Activated naive CD4-positive, alpha-beta T cell treated with anti-CD3 and anti-CD28 coated beads for 36 hours (primary cell): ENCODE measurements at regions not wholly inside any gene's neighbourhood (a gene's known extent, or its start where the extent isn't known, plus 50 kb on each side); places are given as distances from the start of the nearest gene placed in this dataset.

ENCODE experiments used
- CTCF ChIA-PET: fragments of 350-600 bp; sonication (Branson Sonifier 250); formaldehyde crosslinking; loops from one replicate; lab custom pipeline; 2021; ENCODE audit warnings: antibody characterized with exemption; lab: Charles Lee
- DNase-seq: peaks from one replicate; pipeline ENCODE4 v3.0.0-alpha.2; 2020
- H3K27ac Mint-ChIP-seq: one replicate; pipeline ENCODE4 v1.8.0; 2021; ENCODE audit warnings: mild to moderate bottlenecking, mixed read lengths
- H3K27me3 Mint-ChIP-seq: one replicate; pipeline ENCODE4 v1.8.0; 2021; ENCODE audit warnings: low read depth, mixed read lengths
- H3K36me3 Mint-ChIP-seq: one replicate; pipeline ENCODE4 v1.8.0; 2021; ENCODE audit warnings: low read depth, mixed read lengths
- H3K4me1 Mint-ChIP-seq: one replicate; pipeline ENCODE4 v1.8.0; 2021; ENCODE audit warnings: low read depth, mixed read lengths
- H3K4me3 Mint-ChIP-seq: one replicate; pipeline ENCODE4 v1.8.0; 2021; ENCODE audit warnings: mild to moderate bottlenecking, moderate library complexity, mixed read lengths
- H3K9me3 Mint-ChIP-seq: one replicate; pipeline ENCODE4 v1.8.0; 2021; ENCODE audit warnings: mixed read lengths
- intact Hi-C: fragments of 100-400 bp; cut with micrococcal nuclease; formaldehyde crosslinking; loops from one replicate; pipeline ENCODE4 v1.15.1; 2023

- CTCF ChIA-PET, result no interaction called here
- H3K27me3 Mint-ChIP-seq, result no peaks in the 10 kb centered on the region
Measured at GRCh38 chr2:207216457-207216856, 50.7 kb upstream of the KLF7 start.

GRCh38 chr2:207217442-207217841 lies 51.7 kb upstream of the KLF7 start:
- Mint-ChIP-seq H3K4me1 (peaks cover 4% of the 10 kb centered on the region), H3K9me3 (no peaks in the 10 kb centered on the region), H3K4me3 (no peak overlapping the region), H3K36me3 (no peaks in the 10 kb centered on the region), H3K27ac (no peak overlapping the region), H3K27me3 (no peaks in the 10 kb centered on the region)
- CTCF ChIA-PET, result no interaction called here
- DNase-seq, result no peak
- intact Hi-C loops, result no loop called here

More at GRCh38 chr2:207216457-207216856, 50.7 kb upstream of the KLF7 start:
- H3K9me3 Mint-ChIP-seq, result no peaks in the 10 kb centered on the region
- intact Hi-C loops, result no loop called here
- H3K27ac Mint-ChIP-seq, result no peak overlapping the region
- H3K4me3 Mint-ChIP-seq, result no peak overlapping the region
- no peaks in the 10 kb centered on the region for H3K4me1 Mint-ChIP-seq
- DNase-seq, result no peak
- H3K36me3 Mint-ChIP-seq, result no peaks in the 10 kb centered on the region

- Mint-ChIP-seq H3K9me3 (no peaks in the 10 kb centered on the region), H3K4me3 (no peak overlapping the region), H3K4me1 (peaks cover 17% of the 10 kb centered on the region), H3K36me3 (no peaks in the 10 kb centered on the region), H3K27me3 (no peaks in the 10 kb centered on the region), H3K27ac (no peak overlapping the region)
- CTCF ChIA-PET, result interaction anchor here (0.7 to 1.2 kb wide), 2 partner anchors 14 to 15 kb away, joined by 3 read pairs; no protein-coding TSS in a partner anchor
- intact Hi-C loops, result no loop called here
- DNase-seq, result no peak
Measured at GRCh38 chr2:207219081-207219630, 53.4 kb upstream of the KLF7 start.

- no peaks in the 10 kb centered on the region for H3K27me3 Mint-ChIP-seq
- intact Hi-C loops, result no loop called here
- DNase-seq, result no peak
- H3K4me1 Mint-ChIP-seq, result peaks cover 24% of the 10 kb centered on the region
- H3K27ac Mint-ChIP-seq, result no peak overlapping the region
- H3K9me3 Mint-ChIP-seq, result no peaks in the 10 kb centered on the region
- CTCF ChIA-PET, result interaction anchor here (1.2 kb wide), 1 partner anchor 15 kb away, joined by 3 read pairs; no protein-coding TSS in a partner anchor
- H3K36me3 Mint-ChIP-seq, result no peaks in the 10 kb centered on the region
- H3K4me3 Mint-ChIP-seq, result no peak overlapping the region
Measured at GRCh38 chr2:207219676-207220501, 54.1 kb upstream of the KLF7 start.

- H3K27ac Mint-ChIP-seq, result no peak overlapping the region
- no peaks in the 10 kb centered on the region for H3K27me3 Mint-ChIP-seq
- no peak for DNase-seq
- peaks cover 41% of the 10 kb centered on the region for H3K4me1 Mint-ChIP-seq
- CTCF ChIA-PET, result no interaction called here
- intact Hi-C loops, result loop anchor here (2.0 kb wide), 1 partner anchor 47 kb away; no protein-coding TSS in a partner anchor
- no peak overlapping the region for H3K4me3 Mint-ChIP-seq
- H3K36me3 Mint-ChIP-seq, result no peaks in the 10 kb centered on the region
- H3K9me3 Mint-ChIP-seq, result no peaks in the 10 kb centered on the region
Measured at GRCh38 chr2:207221731-207222130, 56.0 kb upstream of the KLF7 start.

- intact Hi-C loops, result loop anchor here (1.0 to 2.0 kb wide), 5 partner anchors 8 to 250 kb away; no protein-coding TSS in a partner anchor
- Mint-ChIP-seq H3K9me3 (no peaks in the 10 kb centered on the region), H3K4me1 (peaks cover 43% of the 10 kb centered on the region), H3K36me3 (no peaks in the 10 kb centered on the region), H3K27ac (peak overlapping the region; percentile 32), H3K4me3 (no peak overlapping the region), H3K27me3 (no peaks in the 10 kb centered on the region)
- CTCF ChIA-PET, result interaction anchor here (0.6 to 1.6 kb wide), 3 partner anchors 9 to 249 kb away, joined by 3 to 5 read pairs (median 3); no protein-coding TSS in a partner anchor
- DNase-seq, result peak; percentile 50
Measured at GRCh38 chr2:207223051-207223450, 57.3 kb upstream of the KLF7 start.

GRCh38 chr2:207224381-207224780 lies 58.6 kb upstream of the KLF7 start:
- H3K4me1 Mint-ChIP-seq, result peaks cover 45% of the 10 kb centered on the region
- intact Hi-C loops, result loop anchor here (1.0 to 2.0 kb wide), 3 partner anchors 40 to 178 kb away; no protein-coding TSS in a partner anchor
- CTCF ChIA-PET, result interaction anchor here (0.8 kb wide), 1 partner anchor 151 kb away, joined by 3 read pairs; no protein-coding TSS in a partner anchor
- no peaks in the 10 kb centered on the region for H3K36me3 Mint-ChIP-seq
- H3K27me3 Mint-ChIP-seq, result no peaks in the 10 kb centered on the region
- H3K4me3 Mint-ChIP-seq, result peak overlapping the region; percentile 20
- peak overlapping the region; percentile 93 for H3K27ac Mint-ChIP-seq
- DNase-seq, result no peak
- no peaks in the 10 kb centered on the region for H3K9me3 Mint-ChIP-seq

GRCh38 chr2:207224791-207225482 lies 59.2 kb upstream of the KLF7 start:
- peak; percentile 83 for DNase-seq
- Mint-ChIP-seq H3K4me3 (peak overlapping the region; percentile 62), H3K4me1 (peaks cover 47% of the 10 kb centered on the region), H3K36me3 (no peaks in the 10 kb centered on the region), H3K27ac (peak overlapping the region; percentile 93), H3K27me3 (no peaks in the 10 kb centered on the region), H3K9me3 (no peaks in the 10 kb centered on the region)
- intact Hi-C loops, result loop anchor here (1.0 to 2.0 kb wide), 6 partner anchors 15 to 179 kb away; no protein-coding TSS in a partner anchor
- CTCF ChIA-PET, result interaction anchor here (0.5 to 0.8 kb wide), 2 partner anchors 10 to 151 kb away, joined by 3 read pairs; no protein-coding TSS in a partner anchor

GRCh38 chr2:207225773-207226172 lies 60.0 kb upstream of the KLF7 start:
- DNase-seq, result no peak
- H3K4me3 Mint-ChIP-seq, result no peak overlapping the region
- peak overlapping the region; percentile 93 for H3K27ac Mint-ChIP-seq
- H3K9me3 Mint-ChIP-seq, result no peaks in the 10 kb centered on the region
- H3K27me3 Mint-ChIP-seq, result no peaks in the 10 kb centered on the region
- H3K36me3 Mint-ChIP-seq, result no peaks in the 10 kb centered on the region
- peaks cover 56% of the 10 kb centered on the region for H3K4me1 Mint-ChIP-seq
- intact Hi-C loops, result loop anchor here (1.0 to 2.0 kb wide), 5 partner anchors 15 to 151 kb away; no protein-coding TSS in a partner anchor
- CTCF ChIA-PET, result interaction anchor here (0.7 to 1.5 kb wide), 3 partner anchors 10 to 109 kb away, joined by 3 to 4 read pairs (median 4); no protein-coding TSS in a partner anchor

- H3K36me3 Mint-ChIP-seq, result no peaks in the 10 kb centered on the region
- no peaks in the 10 kb centered on the region for H3K27me3 Mint-ChIP-seq
- no peak overlapping the region for H3K4me3 Mint-ChIP-seq
- CTCF ChIA-PET, result interaction anchor here (0.7 to 1.5 kb wide), 3 partner anchors 9 to 108 kb away, joined by 3 to 4 read pairs (median 4); no protein-coding TSS in a partner anchor
- intact Hi-C loops, result no loop called here
- H3K27ac Mint-ChIP-seq, result no peak overlapping the region
- no peaks in the 10 kb centered on the region for H3K9me3 Mint-ChIP-seq
- peaks cover 60% of the 10 kb centered on the region for H3K4me1 Mint-ChIP-seq
- DNase-seq, result no peak
Measured at GRCh38 chr2:207226243-207226642, 60.5 kb upstream of the KLF7 start.

GRCh38 chr2:207226671-207227061 lies 60.9 kb upstream of the KLF7 start:
- H3K4me1 Mint-ChIP-seq, result peaks cover 65% of the 10 kb centered on the region
- H3K27me3 Mint-ChIP-seq, result no peaks in the 10 kb centered on the region
- intact Hi-C loops, result no loop called here
- no peak overlapping the region for H3K27ac Mint-ChIP-seq
- CTCF ChIA-PET, result interaction anchor here (1.5 kb wide), 1 partner anchor 9 kb away, joined by 4 read pairs; no protein-coding TSS in a partner anchor
- no peaks in the 10 kb centered on the region for H3K9me3 Mint-ChIP-seq
- H3K36me3 Mint-ChIP-seq, result no peaks in the 10 kb centered on the region
- DNase-seq, result no peak
- H3K4me3 Mint-ChIP-seq, result no peak overlapping the region
